ENCODE measurements at regions not wholly inside any gene's neighbourhood (a gene's known extent, or its start where the extent isn't known, plus 50 kb on each side); places are given as distances from the start of the nearest gene placed in this dataset.

GRCh38 chr5:116389601-116390000 lies 185.0 kb downstream of the SEMA6A start:
- intact Hi-C loops (cut with DNase I), result no loop called here
- H3K27me3 ChIP-seq, result no peaks in the 10 kb centered on the region
- 100% methylated on average over 1 of the region's 1 CpG for WGBS (ENCODE audit: insufficient coverage, low coverage, low lambda C conversion rate, missing lambda C conversion rate)
- ATAC-seq (no peak), DNase-seq (no peak)
- H3K4me1 ChIP-seq, result no peaks in the 10 kb centered on the region
- no peak overlapping the region for H3K4me3 ChIP-seq
- H3K27ac ChIP-seq, result no peak overlapping the region
- H3K9me3 ChIP-seq, result no peaks in the 10 kb centered on the region
- TF ChIP-seq CTCF (IDR thresholded peaks at IDR 0.05), result no peak
- no peak for TF ChIP-seq POLR2A (IDR thresholded peaks at IDR 0.05)
- H3K36me3 ChIP-seq, result no peaks in the 10 kb centered on the region

GRCh38 chr5:116388564-116389258 lies 185.9 kb downstream of the SEMA6A start:
- WGBS (ENCODE audit: insufficient coverage, low coverage, low lambda C conversion rate, missing lambda C conversion rate), result 65% methylated on average over 11 of the region's 11 CpGs
- H3K36me3 ChIP-seq, result no peaks in the 10 kb centered on the region
- DNase-seq (peak in 1 of 3 donors; percentile 51), ATAC-seq (peak; percentile 70 to 90 (median 76))
- intact Hi-C loops (cut with DNase I), result no loop called here
- no peak overlapping the region for H3K27ac ChIP-seq
- H3K4me1 ChIP-seq, result no peaks in the 10 kb centered on the region
- no peak overlapping the region for H3K4me3 ChIP-seq
- no peaks in the 10 kb centered on the region for H3K9me3 ChIP-seq
- TF ChIP-seq CTCF (IDR thresholded peaks at IDR 0.05) (no peak), POLR2A (IDR thresholded peaks at IDR 0.05) (no peak)
- H3K27me3 ChIP-seq, result no peaks in the 10 kb centered on the region

GRCh38 chr5:116387738-116388137 lies 186.9 kb downstream of the SEMA6A start:
- Histone ChIP-seq H3K27me3 (no peaks in the 10 kb centered on the region), H3K4me1 (no peaks in the 10 kb centered on the region), H3K4me3 (no peak overlapping the region), H3K27ac (no peak overlapping the region), H3K9me3 (no peaks in the 10 kb centered on the region), H3K36me3 (no peaks in the 10 kb centered on the region)
- TF ChIP-seq POLR2A (IDR thresholded peaks at IDR 0.05), result no peak
- no peak for TF ChIP-seq CTCF (IDR thresholded peaks at IDR 0.05)
- intact Hi-C loops (cut with DNase I), result no loop called here
- ATAC-seq, result no peak
- 93% methylated on average over 3 of the region's 3 CpGs for WGBS (ENCODE audit: insufficient coverage, low coverage, low lambda C conversion rate, missing lambda C conversion rate)
- no peak for DNase-seq

GRCh38 chr5:116386633-116387032 lies 188.0 kb downstream of the SEMA6A start:
- WGBS (ENCODE audit: insufficient coverage, low coverage, low lambda C conversion rate, missing lambda C conversion rate), result 85% methylated on average over 5 of the region's 5 CpGs

More at GRCh38 chr5:116386633-116387032, 188.0 kb downstream of the SEMA6A start:
- no peak for DNase-seq
- H3K4me3 ChIP-seq, result no peak overlapping the region
- intact Hi-C loops (cut with DNase I), result no loop called here
- TF ChIP-seq CTCF (IDR thresholded peaks at IDR 0.05) (no peak), POLR2A (IDR thresholded peaks at IDR 0.05) (no peak)
- no peaks in the 10 kb centered on the region for H3K36me3 ChIP-seq
- H3K27ac ChIP-seq, result no peak overlapping the region
- no peaks in the 10 kb centered on the region for H3K27me3 ChIP-seq
- no peak for ATAC-seq
- no peaks in the 10 kb centered on the region for H3K9me3 ChIP-seq
- H3K4me1 ChIP-seq, result no peaks in the 10 kb centered on the region
